ENCODE measurements at regions not wholly inside any gene's neighbourhood (a gene's known extent, or its start where the extent isn't known, plus 50 kb on each side); places are given as distances from the start of the nearest gene placed in this dataset.

- H3K27me3 Mint-ChIP-seq, result peaks cover 7% of the 10 kb centered on the region
- POLR2A ChIA-PET, result no interaction called here
- intact Hi-C loops (cut with micrococcal nuclease), result loop anchor here (5.0 kb wide), 3 partner anchors 298 to 383 kb away; no protein-coding TSS in a partner anchor
Observed at GRCh38 chrX:39194673-39195072, 393.4 kb downstream of the MID1IP1 start.

GRCh38 chrX:39195156-39195555, 393.9 kb downstream of the MID1IP1 start:
- Mint-ChIP-seq H3K9me3 (no peaks in the 10 kb centered on the region), H3K27ac (no peak overlapping the region), H3K4me3 (no peak overlapping the region), H3K36me3 (ENCODE audit: low read depth) (no peaks in the 10 kb centered on the region), H3K27me3 (peaks cover 7% of the 10 kb centered on the region), H3K4me1 (peaks cover 19% of the 10 kb centered on the region)
- ChIA-PET CTCF (no interaction called here), POLR2A (no interaction called here)
- no peak for DNase-seq
- intact Hi-C loops (cut with micrococcal nuclease), result loop anchor here (5.0 kb wide), 3 partner anchors 297 to 382 kb away; no protein-coding TSS in a partner anchor
- ATAC-seq (ENCODE audit: low read depth), result no peak
- TF ChIP-seq CTCF (IDR thresholded peaks at IDR 0.05), result no peak

More at GRCh38 chrX:39194673-39195072, 393.4 kb downstream of the MID1IP1 start:
- H3K9me3 Mint-ChIP-seq, result no peaks in the 10 kb centered on the region
- CTCF ChIA-PET, result no interaction called here
- H3K4me1 Mint-ChIP-seq, result peaks cover 19% of the 10 kb centered on the region
- H3K36me3 Mint-ChIP-seq (ENCODE audit: low read depth), result no peaks in the 10 kb centered on the region
- H3K4me3 Mint-ChIP-seq, result no peak overlapping the region
- H3K27ac Mint-ChIP-seq, result no peak overlapping the region
- TF ChIP-seq CTCF (IDR thresholded peaks at IDR 0.05), result no peak
- DNase-seq, result no peak
- ATAC-seq (ENCODE audit: low read depth), result no peak

- POLR2A ChIA-PET, result interaction anchor here (1.4 kb wide), 1 partner anchor 51 kb away, joined by 3 read pairs; no protein-coding TSS in a partner anchor
- TF ChIP-seq CTCF (IDR thresholded peaks at IDR 0.05), result no peak
Observed at GRCh38 chrX:39196192-39197102, 395.2 kb downstream of the MID1IP1 start.

GRCh38 chrX:39199429-39199828, 398.2 kb downstream of the MID1IP1 start:
- no peak overlapping the region for H3K27ac Mint-ChIP-seq
- ChIA-PET CTCF (no interaction called here), POLR2A (no interaction called here)
- DNase-seq (no peak), ATAC-seq (ENCODE audit: low read depth) (no peak)
- H3K27me3 Mint-ChIP-seq, result peaks cover 5% of the 10 kb centered on the region
- H3K36me3 Mint-ChIP-seq (ENCODE audit: low read depth), result no peaks in the 10 kb centered on the region
- H3K4me3 Mint-ChIP-seq, result no peak overlapping the region
- H3K9me3 Mint-ChIP-seq, result no peaks in the 10 kb centered on the region
- intact Hi-C loops (cut with micrococcal nuclease), result loop anchor here (5.0 kb wide), 3 partner anchors 293 to 378 kb away; no protein-coding TSS in a partner anchor
- H3K4me1 Mint-ChIP-seq, result peaks cover 19% of the 10 kb centered on the region
- no peak for TF ChIP-seq CTCF (IDR thresholded peaks at IDR 0.05)

More at GRCh38 chrX:39196192-39197102, 395.2 kb downstream of the MID1IP1 start:
- Mint-ChIP-seq H3K27ac (peak overlapping the region; percentile 56), H3K9me3 (no peaks in the 10 kb centered on the region), H3K4me1 (peaks cover 19% of the 10 kb centered on the region), H3K36me3 (ENCODE audit: low read depth) (no peaks in the 10 kb centered on the region), H3K27me3 (peaks cover 7% of the 10 kb centered on the region), H3K4me3 (peak overlapping the region; percentile 65)
- peak; percentile 16 for DNase-seq
- ATAC-seq (ENCODE audit: low read depth), result peak; percentile 95
- CTCF ChIA-PET, result no interaction called here
- intact Hi-C loops (cut with micrococcal nuclease), result loop anchor here (1.0 to 5.0 kb wide), 5 partner anchors 51 to 980 kb away; no protein-coding TSS in a partner anchor

GRCh38 chrX:39201305-39201990, 400.2 kb downstream of the MID1IP1 start:
- H3K27ac Mint-ChIP-seq, result no peak overlapping the region
- peaks cover 5% of the 10 kb centered on the region for H3K27me3 Mint-ChIP-seq
- ChIA-PET POLR2A (no interaction called here), CTCF (interaction anchor here (0.7 kb wide), 1 partner anchor 40 kb away, joined by 3 read pairs; no protein-coding TSS in a partner anchor)
- intact Hi-C loops (cut with micrococcal nuclease), result no loop called here
- H3K4me3 Mint-ChIP-seq, result no peak overlapping the region
- DNase-seq, result no peak
- no peaks in the 10 kb centered on the region for H3K36me3 Mint-ChIP-seq (ENCODE audit: low read depth)
- no peak for ATAC-seq (ENCODE audit: low read depth)
- peaks cover 7% of the 10 kb centered on the region for H3K4me1 Mint-ChIP-seq
- TF ChIP-seq CTCF (IDR thresholded peaks at IDR 0.05), result no peak
- no peaks in the 10 kb centered on the region for H3K9me3 Mint-ChIP-seq
